ENCODE measurements at regions not wholly inside any gene's neighbourhood (a gene's known extent, or its start where the extent isn't known, plus 50 kb on each side); places are given as distances from the start of the nearest gene placed in this dataset.

DNA sequence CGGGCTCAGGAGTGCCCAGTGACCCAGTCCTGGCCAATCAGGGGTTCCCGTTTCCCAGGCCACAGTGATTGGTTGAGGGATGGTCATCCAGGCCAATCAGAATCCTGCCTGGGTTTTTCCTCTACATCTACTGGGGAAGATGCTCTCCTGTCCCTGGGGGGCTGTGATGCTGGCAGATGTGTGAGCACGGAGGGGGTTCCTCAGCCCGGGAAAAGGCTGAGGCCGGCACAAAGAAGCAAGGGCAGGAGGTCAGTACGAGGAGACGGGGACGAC lies 171.2 kb downstream of the CTTN start:
- no peak for DNase-seq (ENCODE audit: low spot score)
- FAIRE-seq: no peak

DNA sequence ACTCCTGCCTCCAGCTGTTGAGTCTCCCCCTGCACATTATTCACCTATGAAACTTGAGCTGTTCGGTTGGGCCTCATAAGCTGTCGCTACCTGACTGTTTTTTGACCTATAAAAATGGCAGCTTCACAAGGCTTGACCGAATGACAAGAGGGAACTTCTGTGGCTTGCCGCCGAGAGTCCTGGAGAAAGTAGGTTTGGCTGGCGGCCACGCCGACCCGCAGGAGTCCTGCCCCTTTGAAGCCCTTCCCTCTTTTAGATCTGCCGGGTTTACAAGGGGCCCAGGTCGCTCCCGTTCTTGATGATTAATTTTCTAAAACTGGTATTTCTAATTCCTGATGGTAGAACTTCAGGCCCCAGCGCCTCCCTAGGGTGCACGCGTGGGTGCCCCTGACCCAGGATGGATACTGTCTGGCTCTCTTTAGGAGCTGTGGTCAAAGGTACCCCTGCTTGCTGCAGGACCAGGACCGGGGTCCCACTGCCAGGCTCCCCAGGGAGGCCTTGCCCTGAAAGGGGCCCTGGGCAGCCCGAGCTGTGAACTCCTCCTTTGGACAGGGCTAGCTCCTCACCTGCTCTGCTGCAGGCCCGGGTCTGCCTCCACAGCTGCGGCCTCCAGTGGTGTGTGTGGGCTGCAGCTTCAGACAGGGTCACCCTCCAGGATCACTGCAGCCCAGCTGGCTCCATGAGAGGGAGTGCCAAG lies 171.8 kb downstream of the CTTN start:
- FAIRE-seq (no peak), DNase-seq (ENCODE audit: low spot score) (no peak)

DNA sequence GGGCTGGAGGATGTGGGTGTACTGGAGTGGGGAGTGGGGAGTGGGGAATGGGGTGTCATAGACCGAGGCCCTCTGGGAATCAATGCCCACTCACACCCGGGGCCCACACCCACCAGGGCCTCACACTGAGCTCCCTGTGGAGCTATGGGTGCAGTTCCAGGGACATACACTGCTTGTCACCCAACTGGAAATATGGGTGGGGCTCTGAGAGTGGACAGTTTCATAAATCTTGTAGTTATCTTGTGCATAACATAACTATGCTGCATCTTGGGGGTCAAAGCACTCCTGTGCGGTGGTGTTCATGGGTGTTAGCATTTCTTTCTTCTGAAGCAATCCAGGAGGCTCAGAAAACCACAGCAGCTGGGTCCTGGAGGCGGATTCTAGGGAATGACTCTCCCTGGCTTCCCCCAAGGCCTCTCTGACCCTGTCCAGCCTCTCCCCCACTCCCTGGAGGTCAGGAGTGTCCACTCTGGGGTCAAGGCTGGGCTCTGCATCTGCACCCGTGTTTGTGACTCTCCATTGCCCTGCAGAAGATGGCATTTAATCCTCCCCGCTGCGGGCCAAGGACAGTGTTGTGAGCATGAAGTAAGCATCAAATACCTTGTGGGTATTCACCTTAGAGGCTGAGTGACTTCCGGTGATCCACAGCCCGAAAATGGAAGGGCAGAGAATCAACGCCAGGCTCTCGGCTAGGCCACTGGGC lies 172.5 kb downstream of the CTTN start:
- no peak for FAIRE-seq
- no peak for DNase-seq (ENCODE audit: low spot score)

DNA sequence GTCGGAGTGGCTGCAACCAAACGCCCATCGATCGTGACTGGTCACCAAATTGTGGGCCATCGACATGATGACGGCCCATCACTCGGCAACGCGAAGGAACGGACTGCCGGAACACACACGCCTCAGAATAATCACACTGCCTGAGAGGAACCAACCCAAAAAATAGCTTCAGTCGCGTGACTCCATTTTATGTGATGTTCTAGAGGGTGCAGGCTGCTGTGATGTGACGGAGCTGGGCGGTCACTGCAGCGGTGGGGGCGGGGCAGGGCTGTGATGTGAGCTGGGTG lies 174.6 kb downstream of the CTTN start:
- DNase-seq (ENCODE audit: low spot score) (no peak), FAIRE-seq (no peak)

DNA sequence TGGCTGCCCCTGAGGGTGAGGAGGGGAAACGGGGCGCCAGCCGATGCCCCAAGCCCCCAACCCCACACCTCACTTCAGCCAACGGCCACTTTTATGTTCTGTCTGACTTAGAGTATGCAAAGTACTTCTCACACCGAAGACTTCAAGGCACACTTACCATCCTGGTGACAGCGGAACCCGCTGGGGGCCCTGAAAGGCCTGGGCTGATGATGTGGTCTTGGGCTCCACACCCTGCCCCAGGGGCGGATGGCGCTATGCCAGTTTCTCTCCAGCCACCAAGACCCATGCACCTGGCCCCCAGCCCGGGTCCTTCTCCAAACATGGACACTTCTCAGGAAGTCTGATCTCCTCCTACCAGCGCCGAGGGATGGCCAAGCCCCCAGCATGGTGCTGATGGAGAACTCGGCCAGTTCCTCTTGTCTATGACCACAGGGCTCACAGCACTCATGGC lies 175.4 kb downstream of the CTTN start:
- no peak for FAIRE-seq
- no peak for DNase-seq (ENCODE audit: low spot score)

DNA sequence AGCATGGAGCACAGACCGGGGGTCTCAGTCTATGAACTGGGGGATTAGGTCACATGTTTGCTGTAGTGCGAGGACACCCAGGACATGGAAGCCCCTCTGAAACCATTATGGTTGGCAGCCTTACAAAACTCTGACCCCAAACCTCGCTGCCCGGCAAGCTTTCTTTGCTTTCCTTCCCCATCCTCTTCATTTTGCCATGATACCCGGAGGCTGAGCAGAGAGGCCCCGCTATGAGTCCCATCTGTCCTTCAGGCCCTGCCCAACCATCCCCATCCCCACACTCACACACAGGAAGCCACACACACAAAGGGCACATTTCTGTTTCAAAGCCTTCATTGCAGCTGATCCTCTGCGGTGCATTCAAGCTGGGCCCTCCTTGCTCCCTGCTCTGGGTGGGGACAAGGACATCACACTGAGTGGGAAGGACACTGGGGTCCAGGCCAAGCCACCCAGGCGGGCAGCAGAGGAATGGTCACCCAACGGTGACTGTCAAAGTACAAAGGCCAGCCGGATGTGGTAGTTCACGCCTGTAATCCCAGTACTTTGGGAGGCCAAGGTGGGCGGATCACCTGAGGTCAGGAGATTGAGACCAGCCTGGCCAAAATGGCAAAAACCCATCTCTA lies 176.5 kb downstream of the CTTN start:
- DNase-seq (ENCODE audit: low spot score) (no peak), FAIRE-seq (no peak)

DNA sequence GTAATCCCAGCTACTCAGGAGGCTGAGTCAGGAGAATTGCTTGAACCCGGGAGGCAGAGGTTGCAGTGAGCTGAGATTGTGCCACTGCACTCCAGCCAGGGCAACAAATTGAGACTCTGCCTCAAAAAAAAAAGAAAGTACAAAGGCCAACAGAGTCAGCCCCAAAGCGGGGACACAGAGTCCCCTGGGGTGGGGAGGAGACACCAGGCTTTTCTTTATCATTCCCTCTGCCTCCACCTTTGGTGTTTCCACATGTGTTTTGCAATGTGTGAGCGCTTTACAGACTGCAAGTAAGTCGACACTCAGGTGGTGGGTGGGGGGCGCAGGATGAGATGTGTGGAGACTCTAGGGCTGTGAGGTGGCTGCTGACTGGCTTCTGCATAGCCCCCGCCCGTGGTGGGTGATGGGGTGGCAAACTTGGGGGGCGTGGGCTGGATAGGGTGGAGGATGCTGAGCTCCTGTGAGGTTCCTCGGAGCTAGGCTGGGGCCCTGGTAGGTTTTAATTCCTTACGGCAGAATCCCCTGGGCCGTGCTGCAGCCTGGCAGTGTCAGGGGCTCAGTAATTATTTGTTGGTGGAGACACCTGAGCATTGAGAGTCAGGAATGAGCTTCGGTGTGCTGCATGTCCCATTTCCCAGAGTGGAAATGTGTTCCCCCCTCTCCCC lies 177.2 kb downstream of the CTTN start:
- no peak for DNase-seq (ENCODE audit: low spot score)
- no peak for FAIRE-seq

DNA sequence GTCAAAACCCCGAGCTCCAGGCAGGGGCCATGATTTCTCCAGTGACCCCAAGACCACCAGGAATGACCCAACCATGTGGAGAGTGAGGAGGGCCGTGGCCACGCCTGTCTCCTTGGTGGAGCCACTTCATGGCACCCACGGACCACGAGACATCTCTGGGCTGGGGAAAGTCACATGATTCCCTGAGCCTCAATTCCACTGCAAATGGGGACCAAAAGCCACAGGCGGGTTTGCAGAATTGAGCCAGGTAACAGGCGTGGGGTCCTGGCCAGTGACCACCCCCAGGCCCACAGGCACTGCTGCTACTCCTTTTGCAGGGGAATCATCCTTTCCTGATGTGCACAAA lies 178.9 kb downstream of the CTTN start:
- DNase-seq (ENCODE audit: low spot score) (no peak), FAIRE-seq (no peak)

DNA sequence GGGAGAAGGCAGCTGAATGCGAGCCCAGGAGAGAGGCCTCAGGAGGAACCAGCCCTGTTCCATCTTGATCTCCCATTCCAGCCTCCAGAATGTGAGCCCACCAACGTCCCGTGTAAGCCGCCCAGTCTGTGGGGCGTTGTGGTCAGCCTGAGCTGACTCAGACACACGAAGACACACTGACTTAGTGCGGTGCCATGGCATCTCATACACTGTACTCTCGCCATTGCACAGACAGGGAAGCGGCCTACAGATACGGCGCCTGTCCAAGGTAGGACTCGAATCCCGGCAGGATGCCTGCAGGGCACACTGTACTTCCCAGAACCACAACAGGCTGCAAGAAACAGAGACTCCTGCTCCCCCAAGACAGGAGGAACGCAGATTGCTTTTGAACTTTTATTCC lies 179.6 kb downstream of the CTTN start:
- no peak for DNase-seq (ENCODE audit: low spot score)
- FAIRE-seq: no peak

DNA sequence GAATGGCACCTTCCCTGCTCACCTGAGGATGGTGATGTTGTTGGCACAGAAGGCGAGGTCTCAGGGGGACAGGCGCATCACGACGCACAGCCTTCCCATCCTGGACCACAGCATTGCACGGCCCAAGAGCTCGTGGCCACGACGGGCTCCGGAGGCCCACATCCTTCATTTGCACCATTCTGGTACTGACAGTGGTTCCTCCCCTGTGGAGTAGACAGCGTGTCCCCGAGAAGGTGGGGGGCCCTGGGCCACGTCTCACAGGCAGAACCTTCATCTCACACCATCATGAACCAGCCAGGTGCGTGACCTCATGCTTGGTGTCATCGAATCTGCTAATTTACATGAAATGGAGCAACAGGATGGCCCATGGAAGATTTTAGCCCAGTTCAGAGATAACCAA lies 180.0 kb downstream of the CTTN start:
- FAIRE-seq: no peak

DNA sequence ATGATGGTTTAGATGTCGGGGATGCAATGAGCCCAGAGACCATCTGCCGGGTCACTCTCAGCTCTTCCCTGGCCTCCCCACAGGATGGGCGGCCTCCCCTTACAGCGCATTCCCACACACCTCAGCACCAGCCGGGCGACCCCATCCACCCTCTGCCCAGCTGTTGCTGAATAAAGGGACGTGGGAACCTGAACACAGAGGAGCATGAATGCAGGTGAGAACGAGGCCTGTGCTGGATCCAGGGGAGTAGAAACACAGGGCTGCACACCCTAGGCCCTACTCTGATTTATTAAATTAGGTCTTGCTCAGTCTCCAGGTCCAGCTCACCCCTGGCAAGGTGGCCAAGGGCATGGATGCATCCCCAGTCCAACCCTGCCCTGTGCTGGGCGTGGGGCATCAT lies 180.5 kb downstream of the CTTN start:
- DNase-seq (ENCODE audit: low spot score) (no peak), FAIRE-seq (no peak)

More for the DNA sequence above, 180.0 kb downstream of the CTTN start:
- DNase-seq (ENCODE audit: low spot score): no peak

DNA sequence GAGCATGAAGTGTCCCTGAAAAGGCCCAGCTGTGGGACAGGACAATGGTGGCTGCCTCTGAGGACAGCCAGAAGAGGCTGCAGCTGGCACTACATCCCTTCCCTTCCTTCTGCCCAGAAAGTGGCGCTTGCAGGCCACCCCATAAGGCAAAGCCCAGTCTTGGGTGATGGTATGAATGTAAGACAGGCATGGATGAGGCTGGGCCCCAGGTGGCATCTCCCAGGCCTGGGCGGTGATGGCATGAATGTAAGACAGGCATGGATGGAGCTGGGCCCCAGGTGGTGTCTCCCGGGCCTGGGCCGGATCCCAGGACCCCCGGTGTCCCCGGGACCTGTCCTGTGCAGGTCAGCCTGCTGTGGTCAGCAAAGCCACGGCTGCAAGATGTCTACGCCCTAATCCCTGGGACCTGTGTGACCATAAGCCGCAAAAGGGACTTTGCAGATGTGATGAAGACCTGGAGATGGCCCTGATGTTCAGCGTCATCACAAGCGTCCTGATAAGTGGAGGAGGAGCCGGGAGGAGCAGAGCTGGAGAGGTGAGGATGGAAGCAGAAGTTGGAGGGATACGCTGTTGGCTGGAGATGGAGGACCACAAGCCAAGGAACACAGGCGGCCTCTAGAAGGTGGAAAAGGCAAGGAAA lies 181.1 kb downstream of the CTTN start:
- DNase-seq (ENCODE audit: low spot score) (no peak), FAIRE-seq (no peak)

DNA sequence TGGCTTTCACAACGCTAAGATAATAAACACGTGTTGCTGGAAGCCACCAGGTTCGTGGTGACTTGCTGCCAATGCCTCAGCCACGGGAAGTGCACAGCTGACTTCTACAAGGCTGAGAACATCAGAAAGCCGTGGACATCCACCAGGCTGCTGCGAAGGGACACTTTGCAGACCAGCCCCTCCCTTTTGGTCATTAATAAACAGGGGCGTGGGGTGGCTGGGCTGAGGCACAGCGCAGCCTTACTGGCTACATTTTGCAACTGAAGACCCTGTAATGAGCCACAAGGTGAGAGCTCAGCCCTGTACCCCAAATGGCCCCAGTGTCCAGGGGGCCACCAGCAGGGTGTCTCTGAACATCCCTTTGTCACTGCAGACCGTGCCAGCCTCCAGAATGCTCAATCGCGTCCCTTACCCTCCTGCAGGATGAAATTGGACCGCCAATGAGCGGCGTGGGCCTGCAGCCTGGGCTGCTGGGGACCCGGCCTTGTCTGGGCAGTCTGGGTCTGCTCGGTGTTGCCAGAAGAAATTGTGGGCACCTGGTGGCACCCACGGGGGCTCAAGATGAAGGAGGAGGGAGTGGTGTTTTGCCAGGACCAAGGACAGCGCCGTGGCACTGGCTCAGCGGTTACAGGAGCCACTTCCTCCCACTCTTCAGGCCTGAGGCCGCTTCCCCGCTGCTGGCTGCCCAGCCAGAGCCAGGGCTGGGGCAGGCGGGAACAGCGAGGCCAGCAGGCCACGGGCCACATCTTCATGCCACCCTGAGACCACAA lies 181.9 kb downstream of the CTTN start:
- DNase-seq (ENCODE audit: low spot score) (peak; percentile 42), FAIRE-seq (no peak)

DNA sequence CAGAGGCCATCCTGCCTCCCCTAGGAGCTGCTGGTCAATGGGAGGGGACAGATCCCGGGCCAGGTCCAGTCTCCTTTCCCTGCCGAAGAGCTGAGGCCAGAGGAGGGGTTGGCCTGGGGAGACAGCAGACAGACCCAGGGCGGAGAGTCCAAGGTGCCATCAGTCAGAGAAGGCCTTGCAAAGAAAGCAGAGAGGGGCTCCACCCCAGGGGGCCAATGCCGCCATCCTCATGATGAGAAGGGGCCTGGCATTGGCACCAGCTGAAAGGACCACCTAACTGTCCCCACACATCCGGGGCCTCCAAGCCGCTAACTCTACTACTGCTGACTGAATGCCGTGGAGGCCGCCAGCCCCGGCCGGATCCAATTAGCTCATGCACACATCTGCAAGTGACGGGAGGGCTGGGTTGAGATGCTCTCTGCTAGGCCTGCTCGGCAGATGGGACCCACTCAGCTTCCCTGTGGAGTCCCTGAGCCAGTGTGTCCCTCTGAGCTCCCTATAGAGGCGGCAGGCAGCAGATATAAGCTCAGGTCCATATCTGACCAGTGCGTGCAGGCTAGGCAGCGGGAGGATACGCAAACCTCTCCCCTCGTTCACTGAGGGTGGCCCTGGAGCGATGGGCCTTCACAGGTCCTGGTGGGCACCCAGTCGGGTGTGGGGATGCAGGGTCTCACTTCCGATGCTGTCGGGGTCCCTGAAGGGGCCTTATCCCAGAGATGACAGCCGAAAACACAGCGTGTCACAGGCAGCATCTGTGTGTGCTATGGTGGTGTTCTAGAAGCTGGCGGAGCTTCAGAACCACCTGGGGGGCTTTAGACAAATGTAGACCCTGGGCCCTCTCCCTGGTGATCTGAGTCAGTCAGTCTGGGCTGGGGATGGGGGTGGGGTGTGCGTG lies 183.9 kb downstream of the CTTN start:
- DNase-seq (ENCODE audit: low spot score) (no peak), FAIRE-seq (no peak)

DNA sequence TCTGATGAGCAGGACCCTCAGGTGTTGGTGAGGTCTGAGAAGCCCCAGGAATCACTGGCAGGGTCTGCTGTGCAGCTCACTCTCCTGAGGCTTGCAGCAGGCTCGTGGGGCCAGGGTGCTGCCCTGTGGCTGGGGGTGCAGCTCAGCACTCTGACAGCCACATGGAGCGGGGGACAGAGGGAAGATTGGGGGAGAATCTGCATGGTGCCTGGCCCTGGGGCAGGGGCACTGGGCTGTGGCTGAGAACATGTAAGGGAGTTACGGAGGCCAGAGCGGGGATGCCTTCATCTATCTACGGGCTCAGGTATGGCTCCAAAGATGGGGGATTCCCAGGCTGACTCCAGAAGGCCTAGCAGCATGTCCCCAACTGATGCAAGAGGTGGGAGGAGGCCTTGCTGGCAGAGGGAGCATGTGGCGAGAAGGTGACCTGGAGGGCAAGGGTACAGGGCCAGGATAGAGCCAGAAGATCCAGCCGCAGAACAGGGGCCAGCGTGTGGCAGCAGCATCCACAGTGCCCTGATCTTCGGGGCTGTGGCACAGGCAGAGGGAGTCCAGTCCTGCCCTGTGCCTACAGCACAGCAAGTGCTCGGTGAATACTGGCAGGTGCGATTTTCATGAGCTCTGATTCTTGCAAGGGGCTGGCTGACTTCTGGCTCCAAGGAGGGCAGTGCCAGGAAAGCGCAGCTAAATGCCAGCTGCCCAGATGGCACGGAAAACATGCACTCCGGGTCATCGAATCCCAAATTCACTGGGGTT lies 184.7 kb downstream of the CTTN start:
- FAIRE-seq (no peak), DNase-seq (ENCODE audit: low spot score) (no peak)

DNA sequence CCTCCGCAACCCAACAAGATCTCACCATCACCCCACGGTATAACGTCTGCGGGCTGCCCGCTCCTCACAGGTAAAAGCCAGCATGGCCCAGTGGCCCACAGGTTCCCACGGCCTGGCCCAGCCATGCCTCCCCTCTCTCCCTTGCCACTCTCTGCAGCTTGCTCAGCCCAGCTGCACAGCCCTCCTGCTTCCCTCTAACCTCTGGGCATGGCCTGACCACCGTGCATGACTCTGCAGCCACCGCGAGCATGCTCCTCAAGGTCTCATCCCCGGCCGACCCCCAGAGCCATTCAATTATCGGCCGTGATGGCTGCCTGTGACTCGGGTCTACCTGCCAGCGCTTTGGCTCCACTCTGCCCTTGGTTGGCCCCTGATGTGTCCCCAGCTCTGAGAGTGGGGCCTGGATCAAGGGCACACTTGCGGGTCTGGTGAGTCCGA lies 185.5 kb downstream of the CTTN start:
- no peak for FAIRE-seq
- no peak for DNase-seq (ENCODE audit: low spot score)

DNA sequence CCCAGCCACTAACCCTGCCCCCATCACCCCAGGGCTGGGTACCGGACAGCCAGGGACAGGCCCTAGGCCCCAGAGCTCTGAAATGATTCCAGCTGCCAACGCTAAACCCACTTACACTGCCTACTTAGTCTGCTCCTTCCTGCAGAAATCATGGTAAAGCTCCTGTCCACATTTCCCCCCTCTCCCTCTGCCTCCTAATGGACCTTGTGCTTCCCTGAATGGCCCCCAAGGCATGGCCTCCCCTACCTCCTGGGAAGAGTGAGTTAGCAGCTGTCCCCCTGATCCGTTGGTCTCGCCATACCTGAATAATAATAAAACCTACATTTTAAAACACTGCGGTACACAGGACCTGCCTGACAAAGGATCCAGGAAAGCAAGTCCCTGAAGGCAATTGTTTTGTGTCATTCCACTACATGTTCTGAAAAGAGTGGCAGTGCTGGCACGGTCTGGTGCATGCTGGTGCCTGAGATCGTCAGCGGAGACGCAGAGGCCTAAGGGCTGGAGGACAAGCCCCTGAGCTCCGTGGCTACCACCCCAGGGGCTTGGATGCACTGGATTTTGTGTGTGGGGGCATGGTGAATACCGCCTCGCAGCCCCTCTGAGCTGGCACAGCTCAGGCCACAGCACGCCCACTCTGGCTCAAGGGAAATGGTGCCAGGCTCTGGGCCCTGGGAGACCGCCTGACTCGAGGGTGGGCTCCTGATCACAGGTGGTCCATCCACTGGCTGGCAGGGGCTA lies 186.3 kb downstream of the CTTN start:
- DNase-seq (ENCODE audit: low spot score) (no peak), FAIRE-seq (no peak)

DNA sequence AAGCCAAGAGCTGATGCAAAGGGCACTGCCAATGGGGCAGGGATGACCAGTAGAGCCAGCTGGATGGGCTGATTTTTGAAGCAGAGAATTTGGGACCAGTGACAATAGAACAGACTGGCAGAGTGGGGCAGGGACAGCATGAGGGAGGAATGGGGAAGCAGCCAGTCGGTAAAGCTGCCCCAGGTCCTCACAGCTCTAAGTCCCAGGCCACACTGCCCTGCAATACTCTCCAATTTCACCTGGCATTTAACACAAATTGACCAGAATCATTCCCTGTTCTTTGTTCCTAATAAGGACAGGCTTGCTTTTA lies 186.9 kb downstream of the CTTN start:
- DNase-seq (ENCODE audit: low spot score): no peak
- FAIRE-seq: no peak
